WTC11 (cell line): ENCODE measurements at regions not wholly inside any gene's neighbourhood (a gene's known extent, or its start where the extent isn't known, plus 50 kb on each side); places are given as distances from the start of the nearest gene placed in this dataset.

Experiments
- CREB1 ChIP-seq: sonication (generic); formaldehyde crosslinking; IDR thresholded peaks from 2 replicates; pipeline ENCODE4 v1.8.0; 2023; ENCODE audit warnings: mild to moderate bottlenecking, missing genetic modification reagents
- CTCF ChIP-seq: fragments of 200-600 bp; IDR thresholded peaks from 2 replicates; pipeline ENCODE4 v1.8.0; 2022; ENCODE audit warnings: antibody characterized with exemption
- JUN ChIP-seq: sonication (generic); formaldehyde crosslinking; IDR thresholded peaks from 2 replicates; pipeline ENCODE4 v1.8.0; 2023; ENCODE audit warnings: mild to moderate bottlenecking, missing genetic modification reagents
- MAX ChIP-seq: sonication (generic); formaldehyde crosslinking; IDR thresholded peaks from 2 replicates; pipeline ENCODE4 v1.8.0; 2022; ENCODE audit warnings: mild to moderate bottlenecking, missing genetic modification reagents
- OVOL2 ChIP-seq: fragments of 250-450 bp; sonication (Bioruptor Pico); IDR thresholded peaks from 2 replicates; pipeline ENCODE4 v1.9.0; 2021; ENCODE audit warnings: mild to moderate bottlenecking, borderline replicate concordance
- SMAD4 ChIP-seq: sonication (generic); formaldehyde crosslinking; IDR thresholded peaks from 2 replicates; pipeline ENCODE4 v1.8.0; 2022; ENCODE audit warnings: mild to moderate bottlenecking, missing genetic modification reagents
- SP1 ChIP-seq: sonication (generic); formaldehyde crosslinking; conservative IDR thresholded peaks from 2 replicates; pipeline ENCODE4 v1.8.1; 2022; ENCODE audit warnings: missing genetic modification reagents
- ZMAT4 ChIP-seq: fragments of 250-450 bp; sonication (Bioruptor Pico); IDR thresholded peaks from 2 replicates; pipeline ENCODE4 v1.9.0; 2021; ENCODE audit warnings: mild to moderate bottlenecking
- ZNF121 ChIP-seq: sonication (generic); formaldehyde crosslinking; IDR thresholded peaks from 2 replicates; pipeline ENCODE4 v1.8.0; 2023; ENCODE audit warnings: missing genetic modification reagents
- ZNF532 ChIP-seq: fragments of 250-450 bp; sonication (Bioruptor Pico); IDR thresholded peaks from 2 replicates; pipeline ENCODE4 v1.9.0; 2021; ENCODE audit warnings: mild to moderate bottlenecking, borderline replicate concordance

DNA sequence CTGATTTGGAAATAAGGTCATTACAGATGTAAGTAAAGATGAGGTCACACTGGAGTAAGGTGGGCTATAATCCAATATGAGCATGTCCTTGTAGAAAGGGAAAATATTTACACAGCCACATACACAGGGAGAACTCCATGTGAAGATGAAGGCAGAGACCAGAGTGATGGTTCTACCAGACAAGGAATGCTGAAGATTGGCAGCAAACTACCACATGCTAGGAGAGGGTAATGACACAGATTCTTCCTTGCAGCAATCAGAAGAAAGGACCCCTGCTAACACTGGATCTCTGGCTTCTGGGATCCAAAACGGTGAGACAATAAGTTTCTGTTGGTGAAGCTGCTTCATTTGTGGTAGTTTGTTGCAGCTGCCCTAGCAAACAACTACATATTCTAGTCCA lies 56.0 kb upstream of the SPTSSB start:
- TF ChIP-seq SP1 (CRISPR knock-in tag): no peak
- no peak for TF ChIP-seq CTCF
- TF ChIP-seq SMAD4 (CRISPR knock-in tag): no peak
- no peak for TF ChIP-seq ZNF121 (CRISPR knock-in tag)
- no peak for TF ChIP-seq OVOL2 (CRISPR knock-in tag)
- TF ChIP-seq CREB1 (CRISPR knock-in tag): no peak
- no peak for TF ChIP-seq ZMAT4 (CRISPR knock-in tag)
- TF ChIP-seq JUN: no peak
- no peak for TF ChIP-seq MAX (CRISPR knock-in tag)
- TF ChIP-seq ZNF532: no peak
